T-helper 2 cell (primary cell): ENCODE measurements at regions not wholly inside any gene's neighbourhood (a gene's known extent, or its start where the extent isn't known, plus 50 kb on each side); places are given as distances from the start of the nearest gene placed in this dataset.

Experiments used
- DNase-seq, 5 experiments: peaks; one replicate each; pipeline versions ENCODE4 v3.0.0 to v3.0.0-alpha.2; 2012 to 2022

DNA sequence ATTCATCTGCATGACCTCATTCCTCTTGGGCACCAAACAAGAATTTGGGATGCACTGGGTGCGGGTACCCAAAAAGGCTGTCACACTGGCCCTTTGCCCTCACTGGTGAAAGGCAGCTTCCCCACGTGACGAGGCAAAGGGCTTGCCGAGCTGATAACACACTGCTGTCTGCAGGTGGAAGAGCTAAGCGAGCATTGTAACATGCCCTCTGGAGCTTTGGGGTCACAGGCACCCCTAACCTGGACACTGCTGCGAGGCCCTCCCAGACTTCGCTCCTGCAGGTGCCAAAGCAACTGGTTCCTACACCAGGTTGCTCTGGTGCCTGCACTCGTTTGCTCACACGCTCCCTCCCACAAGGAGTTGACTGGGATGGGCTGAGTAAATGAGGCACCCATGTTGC, 1595.7 kb downstream of the HACE1 start:
- no peak for DNase-seq

DNA sequence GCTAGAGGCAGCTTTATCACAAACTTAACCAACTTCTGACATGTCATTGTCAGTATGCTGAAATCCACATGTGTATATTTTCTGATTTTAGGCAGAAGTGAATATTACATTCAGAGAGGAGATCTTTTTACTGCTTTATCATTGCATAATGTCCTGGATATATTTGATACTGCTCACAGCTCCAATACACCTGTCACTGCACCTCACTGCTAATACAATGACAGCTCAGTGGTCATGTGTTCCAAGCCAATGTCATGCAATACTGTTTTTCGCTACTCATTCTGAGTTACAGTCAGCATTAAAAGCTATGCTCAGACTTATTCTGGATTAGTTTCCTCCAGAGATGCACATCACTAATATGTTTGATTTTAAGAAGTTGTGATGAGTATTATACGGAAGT, 1604.6 kb downstream of the HACE1 start:
- no peak for DNase-seq

DNA sequence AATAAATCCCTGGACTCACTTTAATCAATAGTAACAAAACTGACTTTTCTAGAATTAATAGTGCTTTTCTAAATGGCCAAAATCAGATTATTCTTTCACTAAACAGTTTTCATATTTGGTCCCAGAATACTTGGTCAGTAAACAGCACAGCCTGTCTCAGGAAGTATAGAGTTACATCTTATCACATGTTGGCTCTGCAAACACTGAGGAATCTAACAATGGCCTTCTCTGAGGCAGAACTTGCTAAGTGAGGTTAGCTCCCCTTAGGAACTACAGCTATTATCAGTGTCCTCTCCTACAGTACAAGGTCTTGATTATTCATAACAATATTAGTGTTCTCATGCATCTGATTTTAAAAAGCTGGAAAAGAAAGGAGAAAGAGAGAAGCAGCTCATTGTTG, 1622.8 kb downstream of the HACE1 start:
- DNase-seq: no peak

DNA sequence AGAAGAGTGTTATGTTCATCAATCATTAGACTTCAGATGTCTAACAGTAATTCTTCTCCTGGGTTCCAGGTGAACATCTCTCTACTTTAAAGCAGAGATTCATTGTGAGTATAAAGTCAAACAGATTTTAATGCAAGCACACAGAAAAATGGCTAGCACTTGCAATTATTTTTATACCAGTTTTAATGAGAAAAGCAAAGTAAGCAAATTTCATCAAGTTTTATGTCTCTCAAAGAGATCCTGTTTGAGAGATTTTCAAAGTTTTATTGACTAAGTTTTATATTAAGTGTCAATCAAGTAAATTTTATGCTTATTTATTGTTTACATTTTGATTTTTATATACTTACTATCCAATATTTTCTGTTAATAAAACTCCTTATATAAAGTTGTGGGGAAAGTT, 1628.5 kb downstream of the HACE1 start:
- DNase-seq: no peak

DNA sequence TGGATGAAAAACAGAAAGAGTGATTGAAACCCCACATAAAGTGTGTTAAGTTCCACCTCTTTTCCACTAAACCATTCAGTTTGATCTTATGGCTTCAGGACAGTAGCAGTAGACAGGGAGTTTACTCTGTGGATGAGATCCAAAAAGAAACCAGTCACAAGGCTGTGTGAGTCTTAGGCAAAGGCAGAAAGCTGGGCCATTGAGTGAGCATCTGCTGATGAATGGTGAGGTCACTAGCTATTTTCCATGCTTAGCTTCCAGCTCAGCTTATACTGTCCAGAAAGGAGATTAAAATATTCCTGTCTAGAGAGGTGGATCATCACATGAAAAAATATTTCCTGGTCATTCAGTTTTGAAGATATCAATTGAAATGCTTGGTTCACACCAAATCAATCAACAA, 1643.9 kb downstream of the HACE1 start:
- DNase-seq: no peak

DNA sequence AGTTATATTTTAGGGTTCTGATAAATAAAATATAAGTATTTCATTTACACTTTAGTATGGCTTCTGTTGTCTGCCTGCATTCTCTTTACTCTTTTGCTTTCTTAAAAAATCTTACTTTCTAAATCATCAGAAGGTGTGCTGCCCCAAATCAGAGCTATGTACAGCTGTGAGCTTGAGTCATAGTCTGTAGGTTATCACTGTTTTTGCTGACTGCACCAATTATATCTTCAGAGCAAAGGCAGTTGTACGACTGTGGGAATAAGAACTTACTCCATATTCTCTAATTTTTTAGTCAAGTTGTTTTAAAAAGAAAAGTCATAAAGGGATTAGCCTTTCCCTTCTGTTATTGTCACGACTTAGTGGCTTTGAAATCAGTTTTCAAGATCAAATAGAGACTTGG, 1649.0 kb downstream of the HACE1 start:
- DNase-seq: no peak

DNA sequence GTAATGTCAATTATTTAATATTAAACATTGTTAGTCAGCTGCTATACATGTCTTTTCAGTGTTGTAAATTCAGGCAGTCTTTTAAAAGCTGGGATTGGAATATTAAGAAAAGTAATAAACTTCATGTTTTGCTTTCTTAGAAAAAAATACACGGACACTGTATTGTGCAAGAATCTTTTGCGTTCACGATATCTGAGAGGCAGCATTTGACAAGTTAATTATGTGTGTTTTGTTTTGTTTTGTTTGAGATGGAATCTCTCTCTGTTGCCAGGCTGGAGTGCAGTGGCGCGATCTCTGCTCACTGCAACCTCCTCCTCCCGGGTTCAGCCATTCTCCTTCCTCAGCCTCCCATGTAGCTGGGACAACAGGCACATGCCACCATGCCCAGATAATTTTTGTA, 1661.3 kb downstream of the HACE1 start:
- no peak for DNase-seq

DNA sequence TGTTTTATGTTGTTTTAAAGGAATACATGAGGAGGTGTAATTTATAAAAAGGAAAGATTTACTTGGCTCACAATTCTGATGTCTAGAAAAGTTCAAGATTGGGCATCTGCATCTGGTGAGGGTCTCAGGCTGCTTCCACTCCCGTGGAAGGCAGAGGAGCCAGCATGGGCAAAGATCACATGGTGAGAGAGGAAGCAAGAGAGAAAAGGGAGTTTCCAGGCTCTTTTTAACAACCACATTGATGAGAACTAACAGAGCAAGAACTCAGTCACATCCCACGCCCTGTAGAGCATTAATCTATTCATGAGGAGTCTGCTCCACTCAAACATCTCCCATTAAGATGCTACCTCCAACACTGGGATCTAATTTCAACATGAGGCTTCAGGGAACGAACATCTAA, 1666.3 kb downstream of the HACE1 start:
- no peak for DNase-seq

DNA sequence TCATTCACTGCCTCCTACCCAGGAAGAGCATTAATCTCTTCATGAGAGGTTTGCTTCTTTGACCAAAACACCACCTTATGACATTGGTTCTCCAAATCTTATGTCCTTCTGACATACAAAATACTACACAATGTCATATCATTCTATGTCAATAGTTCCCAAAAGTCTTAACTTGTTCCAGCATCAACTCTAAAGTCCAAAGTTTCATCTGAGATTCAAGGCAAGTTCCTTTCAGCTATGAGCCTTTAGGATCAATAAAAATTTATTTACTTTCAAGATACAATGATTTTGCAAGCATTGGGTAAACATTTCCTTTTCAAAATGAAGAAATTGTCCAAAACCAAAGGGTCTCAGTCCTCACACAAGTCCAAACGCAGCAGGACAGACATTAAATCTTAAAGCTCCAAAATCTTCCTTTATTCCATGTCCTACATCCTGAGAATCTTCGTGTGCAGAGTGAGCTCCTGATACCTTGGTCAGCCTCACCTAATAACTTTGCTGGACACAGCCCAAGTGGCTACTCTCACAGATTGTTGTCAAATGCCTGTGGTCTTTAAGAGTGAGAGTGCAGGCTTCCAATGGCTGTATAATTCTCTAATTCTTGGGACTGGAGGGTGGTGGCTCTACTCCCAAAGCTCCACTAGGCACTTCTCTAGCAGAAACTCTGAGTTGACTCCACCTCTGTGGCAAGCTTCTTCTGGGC, 1668.2 kb downstream of the HACE1 start:
- no peak for DNase-seq

DNA sequence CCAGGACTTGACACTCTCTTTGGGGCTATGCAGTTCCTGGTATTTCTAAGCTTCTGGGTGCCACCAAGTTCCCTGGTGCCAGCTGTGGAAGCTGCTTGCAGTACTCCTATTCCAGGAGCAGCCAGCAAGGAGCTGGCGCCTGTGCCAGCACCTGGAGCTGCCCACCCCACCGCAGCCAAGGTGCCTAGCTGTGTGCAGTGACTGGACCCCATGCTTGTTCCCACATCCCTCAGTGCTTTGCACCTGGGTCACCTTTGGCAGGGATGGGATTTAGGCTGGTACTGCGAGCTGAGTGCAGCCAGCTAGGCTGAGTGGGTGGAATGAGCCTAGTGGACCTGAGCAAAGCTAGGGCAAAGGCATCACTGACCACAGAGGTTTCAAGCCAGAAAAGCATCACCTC, 1674.9 kb downstream of the HACE1 start:
- no peak for DNase-seq

DNA sequence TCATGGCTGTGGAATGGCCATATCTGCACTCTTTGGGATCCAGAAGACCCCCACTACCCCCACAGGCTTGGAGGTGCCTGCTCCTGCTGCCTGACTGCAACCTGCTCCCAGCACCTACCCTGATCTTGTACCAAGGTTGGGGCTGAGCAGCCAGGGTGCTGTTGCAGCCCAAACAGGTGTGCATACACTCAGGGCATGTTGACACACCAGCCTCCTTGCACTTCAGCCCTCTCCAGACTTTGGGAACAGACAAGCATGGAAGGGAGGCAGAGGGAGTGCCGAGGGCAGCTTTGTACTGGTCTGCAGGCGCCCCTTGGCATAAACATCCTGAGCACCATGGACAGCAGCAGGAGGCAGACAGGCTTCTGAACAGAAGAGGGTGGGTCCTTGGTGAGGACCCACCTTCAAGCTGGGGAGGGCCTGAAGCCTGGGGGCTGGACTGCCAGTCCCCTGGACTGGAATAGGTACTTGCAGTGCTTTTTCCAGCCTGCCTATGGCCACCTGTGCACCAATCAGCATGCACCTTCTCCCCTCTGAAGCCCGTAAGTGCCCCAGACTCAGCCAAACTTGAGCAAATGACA, 1675.8 kb downstream of the HACE1 start:
- DNase-seq: no peak

DNA sequence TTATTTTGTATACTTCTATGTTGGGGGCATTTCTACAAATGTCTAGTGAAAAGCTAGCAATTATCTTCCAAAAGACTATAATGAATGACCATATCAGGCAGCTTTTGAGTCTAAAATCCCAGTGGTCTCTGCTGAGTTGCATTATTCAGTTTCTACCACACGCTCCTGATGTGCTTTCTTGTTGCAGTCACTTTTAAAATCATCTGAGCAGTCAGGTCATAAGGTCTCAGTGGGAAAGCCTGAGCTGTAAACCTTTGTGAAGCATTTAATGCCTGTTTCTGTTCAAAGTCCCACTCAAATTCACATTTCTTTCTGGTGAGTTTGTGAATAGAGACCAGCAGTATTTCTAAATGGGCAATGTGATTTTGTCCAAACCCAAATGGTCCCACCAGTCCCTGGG, 1681.5 kb downstream of the HACE1 start:
- no peak for DNase-seq

DNA sequence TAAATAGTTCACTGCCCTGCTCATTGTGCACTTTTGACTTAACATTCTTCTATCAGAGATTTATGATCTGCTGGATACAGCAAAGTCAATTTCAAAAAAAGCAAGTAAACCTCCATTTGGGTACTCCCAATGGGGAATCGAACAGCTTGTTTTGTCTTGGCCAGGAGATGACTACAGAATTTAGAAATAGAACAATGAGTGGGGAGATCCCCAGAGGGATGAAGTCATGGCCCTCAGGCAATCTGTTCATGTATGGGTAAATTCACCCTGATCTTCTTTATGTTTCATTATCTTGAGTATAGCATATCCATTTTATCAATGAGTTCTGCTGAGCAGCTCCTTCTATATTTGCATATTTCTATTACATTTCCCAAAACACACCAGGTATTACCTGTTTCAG, 1681.9 kb downstream of the HACE1 start:
- no peak for DNase-seq

DNA sequence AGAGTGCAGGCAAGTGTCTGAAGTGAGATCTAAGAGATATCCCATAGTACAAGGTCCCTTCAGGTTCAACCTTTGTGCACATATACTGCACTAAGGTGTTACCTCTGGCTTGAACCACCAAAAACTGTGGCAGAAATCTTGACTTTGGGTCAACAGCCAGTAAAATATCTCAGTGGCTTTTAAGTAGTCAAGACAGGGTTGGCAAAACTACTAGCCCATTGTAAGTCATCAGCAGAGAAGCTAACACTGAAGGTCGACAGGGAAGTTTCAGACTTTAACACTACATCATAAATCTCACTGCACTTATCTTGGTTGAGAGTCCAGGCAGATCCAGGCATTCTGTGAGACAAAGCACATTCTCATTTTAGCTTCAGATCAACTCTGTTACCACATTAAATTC, 1684.7 kb downstream of the HACE1 start:
- no peak for DNase-seq

DNA sequence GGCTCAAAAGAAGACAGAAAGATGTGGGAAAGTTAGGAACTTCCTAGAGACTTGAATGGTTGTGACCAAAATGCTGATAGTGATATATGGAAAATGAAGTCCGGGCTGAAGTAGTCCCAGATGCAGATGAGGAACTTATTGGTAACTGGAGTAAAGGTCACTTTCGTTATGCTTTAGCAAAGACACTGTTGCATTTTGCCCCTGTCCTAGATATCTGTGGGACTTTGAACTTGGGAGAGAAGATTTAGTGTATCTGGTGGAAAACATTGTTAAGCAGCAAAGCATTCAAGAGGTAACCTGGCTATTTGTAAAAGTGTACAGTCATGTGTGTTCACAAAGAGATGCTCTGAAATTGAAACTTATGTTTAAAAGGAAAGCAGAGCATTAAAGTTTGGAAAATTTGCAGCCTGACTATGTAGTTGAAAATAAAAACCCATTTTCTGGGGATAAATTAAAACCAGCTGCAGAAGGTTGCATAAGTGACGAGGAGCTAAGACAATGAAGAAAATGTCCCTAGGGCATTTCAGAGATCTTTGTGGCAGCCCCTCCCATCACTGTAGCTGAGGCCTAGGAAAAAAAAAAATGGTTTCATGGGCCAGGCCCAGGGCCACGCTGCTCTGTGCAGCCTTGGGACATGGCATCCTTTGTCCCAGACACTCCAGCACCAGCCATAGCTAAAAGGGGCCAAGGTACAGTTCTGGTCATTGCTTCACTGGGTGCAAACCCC, 1692.2 kb downstream of the HACE1 start:
- no peak for DNase-seq

DNA sequence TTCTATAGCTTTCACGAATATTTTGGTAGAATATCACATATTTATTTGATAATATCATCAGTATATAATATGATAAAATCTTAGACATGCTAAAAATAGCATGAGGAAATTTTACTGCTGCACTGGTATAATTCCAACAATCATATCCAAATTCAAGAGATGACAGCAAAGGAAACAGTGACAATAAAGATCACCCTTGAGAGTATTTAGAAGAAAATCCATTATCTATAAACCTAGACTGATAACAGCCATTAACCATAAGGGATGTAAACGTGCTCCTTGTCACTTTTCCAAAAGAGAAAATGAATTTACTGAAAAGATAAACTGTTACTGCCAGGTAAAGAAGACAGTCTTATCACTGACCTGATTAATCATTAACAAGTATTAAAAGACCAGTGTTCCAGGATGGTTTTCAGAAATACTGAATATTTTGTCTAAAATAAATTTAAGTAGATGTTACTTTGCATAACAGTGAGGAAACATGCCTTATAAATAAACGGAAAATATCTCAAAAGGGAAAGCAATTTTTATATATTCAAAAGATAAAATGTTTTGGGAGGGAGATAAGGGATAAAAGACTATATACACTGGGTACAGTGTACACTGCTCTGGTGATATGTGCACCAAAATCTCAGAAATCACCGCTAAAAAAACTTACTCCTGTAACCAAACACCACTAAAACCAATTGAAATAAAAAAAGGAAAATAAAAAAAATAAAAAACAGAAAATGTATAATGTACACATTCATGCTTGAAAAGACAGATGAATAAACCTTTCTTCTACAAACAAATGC, 1704.7 kb downstream of the HACE1 start:
- DNase-seq: no peak

DNA sequence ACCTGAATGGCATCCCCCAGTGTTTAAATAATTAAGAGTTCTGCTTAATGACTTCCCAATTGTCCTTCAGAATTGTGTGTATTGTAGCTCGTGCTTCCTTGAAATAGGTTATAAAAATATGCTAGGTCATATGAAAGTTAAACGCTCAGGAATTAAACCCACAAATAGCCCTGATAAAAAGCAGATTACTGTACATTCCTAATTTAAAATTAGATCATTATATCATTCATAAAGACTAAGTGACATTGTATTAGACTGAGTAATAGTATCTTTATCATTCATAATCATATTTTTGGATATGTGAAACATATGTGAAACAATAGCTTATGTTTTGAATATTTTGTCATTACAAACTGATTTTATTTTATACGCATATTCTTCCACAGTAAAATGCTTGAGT, 1706.7 kb downstream of the HACE1 start:
- no peak for DNase-seq

DNA sequence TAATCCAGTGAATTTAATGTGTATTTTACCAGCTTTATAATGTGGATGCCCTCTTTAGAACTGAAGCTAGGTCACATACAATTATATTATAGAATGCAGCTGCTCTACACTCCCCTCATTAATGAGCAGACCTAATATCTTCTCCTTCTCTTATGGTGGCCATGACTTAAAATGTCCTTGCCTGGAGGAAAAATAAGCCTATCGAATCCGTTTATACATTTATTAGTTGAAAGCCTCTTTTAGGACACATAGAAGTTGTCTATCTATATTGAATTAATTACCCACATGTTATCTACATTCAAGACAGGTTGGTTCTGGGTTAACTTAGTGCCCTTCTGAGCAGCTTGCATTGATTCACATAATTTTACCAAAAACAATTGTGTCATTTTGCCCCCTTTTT, 1716.8 kb downstream of the HACE1 start:
- DNase-seq: no peak

DNA sequence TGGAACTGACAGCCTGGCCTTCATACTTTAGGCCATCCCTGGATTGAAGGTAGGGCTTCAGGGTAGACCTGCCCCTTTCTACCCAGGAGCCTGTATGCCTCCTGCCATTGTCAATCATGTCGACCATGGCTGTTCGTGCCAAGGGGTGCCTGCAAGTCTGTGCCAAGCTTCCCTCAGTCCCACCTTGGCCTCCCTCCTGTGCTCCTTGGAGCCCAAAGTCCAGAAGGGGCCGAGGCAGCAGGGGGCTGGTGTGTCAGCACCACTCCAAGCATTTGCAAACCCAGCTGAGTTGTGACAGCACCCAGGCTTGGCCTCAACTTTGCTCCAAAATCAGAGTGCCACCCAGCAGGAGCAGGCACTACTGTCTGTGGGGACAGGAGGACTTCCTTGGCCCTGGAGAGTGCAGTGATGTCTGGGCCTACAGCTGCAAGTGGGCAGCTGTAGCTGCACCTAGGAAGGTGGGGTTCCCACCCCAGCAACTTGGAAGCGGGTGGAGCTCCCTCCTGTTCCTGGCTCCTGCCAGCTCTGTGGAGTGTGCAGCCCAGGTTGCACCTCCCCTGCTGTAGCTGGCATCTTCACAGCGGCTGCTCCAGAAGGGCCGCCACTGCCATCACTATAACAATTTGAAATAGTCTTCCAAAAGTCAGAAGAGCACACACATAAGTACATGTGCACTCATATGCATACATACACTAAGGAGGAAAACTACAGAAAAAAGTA, 1719.3 kb downstream of the HACE1 start:
- no peak for DNase-seq

DNA sequence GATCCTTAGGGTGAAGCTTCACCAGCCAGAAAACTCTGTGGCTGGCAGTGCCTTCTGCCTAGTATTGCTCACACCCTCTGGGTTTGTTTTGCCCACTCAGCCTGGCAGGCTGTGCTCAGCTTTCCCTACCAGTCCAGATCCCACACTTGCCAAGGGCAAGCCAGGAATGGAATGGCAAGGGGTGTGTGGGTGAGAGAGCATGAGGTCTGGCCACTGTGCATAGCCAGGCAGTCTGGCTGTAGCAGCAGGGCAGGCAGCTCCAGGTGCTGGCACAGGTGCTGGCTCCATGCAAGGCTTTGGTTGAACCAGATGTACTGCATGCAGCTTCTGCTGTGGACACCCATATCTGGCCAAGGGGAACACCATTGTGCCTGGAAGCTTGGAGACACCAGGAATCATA, 1720.3 kb downstream of the HACE1 start:
- no peak for DNase-seq

DNA sequence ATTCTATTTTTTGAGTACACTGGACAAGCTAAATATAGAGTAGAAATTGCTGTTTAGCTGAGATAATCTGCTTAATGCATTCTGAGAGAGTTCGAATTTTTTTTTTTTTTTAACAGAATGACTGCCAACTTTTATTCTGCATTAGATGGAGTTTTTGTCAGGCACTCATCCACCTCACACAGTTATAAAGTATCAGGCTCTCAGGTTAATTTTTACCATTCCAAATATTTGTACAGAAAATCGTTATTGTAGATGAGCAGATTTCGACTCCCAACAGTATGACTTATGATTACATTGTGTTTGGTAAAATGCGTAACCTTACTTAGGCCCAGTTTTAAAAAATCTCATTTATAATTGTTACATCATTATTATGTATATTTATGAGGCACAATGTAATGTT, 1731.0 kb downstream of the GRIK2 start:
- DNase-seq: no peak

DNA sequence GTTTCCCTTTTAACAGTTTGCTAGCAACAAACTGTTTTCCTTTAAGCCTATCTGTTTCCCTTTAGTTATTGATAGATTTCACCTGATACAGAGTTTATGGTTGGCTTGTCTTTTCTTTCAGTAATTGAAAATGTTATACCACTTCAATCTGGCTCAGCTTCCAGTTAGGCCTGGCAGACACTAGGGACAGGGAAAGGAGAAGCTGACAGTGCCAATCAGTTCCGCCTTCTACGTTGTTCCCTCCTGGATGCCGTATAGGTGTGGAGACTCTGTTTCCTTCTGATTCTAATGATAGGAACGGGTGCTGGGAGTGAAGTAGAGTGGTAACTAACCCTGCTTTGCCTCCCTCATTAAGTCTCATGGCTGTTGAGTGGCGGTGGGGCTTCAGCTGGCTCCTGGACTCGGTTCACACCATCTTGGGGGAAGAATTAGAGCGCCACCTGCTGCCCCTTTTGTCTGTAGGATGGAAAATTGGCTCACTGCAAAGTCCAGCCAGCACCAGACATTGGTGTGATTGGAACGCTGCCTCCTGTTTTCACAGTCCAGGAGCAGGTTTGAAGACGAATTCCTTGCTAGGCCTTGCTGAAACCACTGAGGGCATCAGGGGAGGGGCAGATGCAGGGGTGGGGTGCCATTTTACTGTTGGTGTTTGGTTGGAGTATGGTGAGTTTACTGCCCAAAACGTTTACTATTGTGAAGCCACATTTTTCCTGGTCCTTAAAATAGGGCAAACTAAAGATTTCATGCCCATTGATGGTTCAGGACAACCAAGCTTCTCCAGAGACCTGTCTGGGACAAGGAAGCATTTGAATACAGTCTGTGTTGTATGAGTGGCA, 1729.5 kb downstream of the GRIK2 start:
- peak in 1 of 5 experiments; percentile 13 for DNase-seq
